HG03571 (cell line): ENCODE measurements at regions not wholly inside any gene's neighbourhood (a gene's known extent, or its start where the extent isn't known, plus 50 kb on each side); places are given as distances from the start of the nearest gene placed in this dataset.
"Not testable (repeated sequence)": the region's sequence is repeated elsewhere in the genome, so short reads cannot be mapped to it uniquely, and the experiment has no call there.

Source experiments
- ATAC-seq: cut with Tn5 transposase; IDR thresholded peaks from one replicate; pipeline ENCODE4 v1.9.1; 2021; ENCODE audit not compliant: unreplicated experiment

- ATAC-seq = no peak
These were observed 63.2 kb downstream of the NENF start for GRCh38 chr1:212495766-212496494.

GRCh38 chr1:212496682-212497081, 64.0 kb downstream of the NENF start:
- no peak for ATAC-seq

- ATAC-seq = no peak
These were observed 64.8 kb downstream of the NENF start for GRCh38 chr1:212497553-212497952.

GRCh38 chr1:212498283-212499040, 65.7 kb downstream of the NENF start:
- ATAC-seq = no peak

- ATAC-seq = no peak
These were observed 67.6 kb downstream of the NENF start for GRCh38 chr1:212500351-212500750.

- no peak for ATAC-seq
These were observed 68.3 kb downstream of the NENF start for GRCh38 chr1:212500983-212501382.

- ATAC-seq = no peak
These were observed 71.0 kb downstream of the NENF start for GRCh38 chr1:212503714-212504113.

- ATAC-seq = no peak
These were observed 71.6 kb downstream of the NENF start for GRCh38 chr1:212504171-212504803.

- ATAC-seq = no peak
These were observed 73.9 kb downstream of the NENF start for GRCh38 chr1:212506666-212507065.

- no peak for ATAC-seq
These were observed 74.6 kb downstream of the NENF start for GRCh38 chr1:212507369-212507768.

GRCh38 chr1:212512816-212513559, 80.3 kb downstream of the NENF start:
- no peak for ATAC-seq

- no peak for ATAC-seq
These were observed 80.9 kb downstream of the NENF start for GRCh38 chr1:212513586-212513985.

- ATAC-seq = no peak
These were observed 81.4 kb downstream of the NENF start for GRCh38 chr1:212514056-212514614.

- ATAC-seq = no peak
These were observed 82.1 kb downstream of the NENF start for GRCh38 chr1:212514782-212515181.

GRCh38 chr1:212515329-212515760, 82.6 kb downstream of the NENF start:
- no peak for ATAC-seq

GRCh38 chr1:212516012-212516411, 83.3 kb downstream of the NENF start:
- ATAC-seq = not testable (repeated sequence)

GRCh38 chr1:212518188-212519054, 85.7 kb downstream of the NENF start:
- ATAC-seq = no peak

GRCh38 chr1:212519131-212519530, 86.4 kb downstream of the NENF start:
- ATAC-seq = no peak

GRCh38 chr1:212520299-212520698, 87.6 kb downstream of the NENF start:
- no peak for ATAC-seq

GRCh38 chr1:212520746-212521145, 87.8 kb upstream of the ATF3 start:
- ATAC-seq = no peak
